ENCODE measurements at regions not wholly inside any gene's neighbourhood (a gene's known extent, or its start where the extent isn't known, plus 50 kb on each side); places are given as distances from the start of the nearest gene placed in this dataset.

- no peak for DNase-seq (ENCODE audit: extremely low spot score)
- ChIA-PET POLR2A (no interaction called here), CTCF (no interaction called here)
- TF ChIP-seq CTBP1 (IDR thresholded peaks at IDR 0.05; ENCODE audit: borderline replicate concordance): no peak
- TF ChIP-seq ARNT (IDR thresholded peaks at IDR 0.05): no peak
- TF ChIP-seq NFRKB (IDR thresholded peaks at IDR 0.05): no peak
- TF ChIP-seq SUZ12 (IDR thresholded peaks at IDR 0.05): no peak
- TF ChIP-seq FOXM1 (IDR thresholded peaks at IDR 0.05; ENCODE audit: borderline replicate concordance): no peak
Observed at GRCh38 chr6:51429017-51429712, 610.5 kb downstream of the TFAP2B start.

- no peak for DNase-seq (ENCODE audit: extremely low spot score)
- ChIA-PET CTCF (no interaction called here), POLR2A (no interaction called here)
- TF ChIP-seq SP1 (IDR thresholded peaks at IDR 0.05) (no peak), HDGF (IDR thresholded peaks at IDR 0.05; ENCODE audit: borderline replicate concordance) (no peak), FOXM1 (IDR thresholded peaks at IDR 0.05; ENCODE audit: borderline replicate concordance) (no peak), LEF1 (IDR thresholded peaks at IDR 0.05; ENCODE audit: borderline replicate concordance) (no peak)
Observed at GRCh38 chr6:51430589-51430988, 611.9 kb downstream of the TFAP2B start.

- no peak for DNase-seq (ENCODE audit: extremely low spot score)
- ChIA-PET POLR2A (no interaction called here), CTCF (no interaction called here)
- TF ChIP-seq L3MBTL2 (conservative IDR thresholded peaks at IDR 0.05) (no peak), CTBP1 (IDR thresholded peaks at IDR 0.05; ENCODE audit: borderline replicate concordance) (no peak), ARNT (IDR thresholded peaks at IDR 0.05) (no peak), FOXM1 (IDR thresholded peaks at IDR 0.05; ENCODE audit: borderline replicate concordance) (no peak), ELF4 (IDR thresholded peaks at IDR 0.05) (no peak), BHLHE40 (IDR thresholded peaks at IDR 0.05; ENCODE audit: borderline replicate concordance) (no peak), FOXK2 (IDR thresholded peaks at IDR 0.05) (no peak), PKNOX1 (IDR thresholded peaks at IDR 0.05) (no peak), SP1 (IDR thresholded peaks at IDR 0.05) (no peak), NFRKB (IDR thresholded peaks at IDR 0.05) (no peak), HDGF (IDR thresholded peaks at IDR 0.05; ENCODE audit: borderline replicate concordance) (no peak), ZNF384 (IDR thresholded peaks at IDR 0.05) (no peak), FOXA1 (IDR thresholded peaks at IDR 0.05) (no peak)
Observed at GRCh38 chr6:51432481-51432880, 613.8 kb downstream of the TFAP2B start.

GRCh38 chr6:51450248-51450957 is 631.7 kb downstream of the TFAP2B start:
- DNase-seq (ENCODE audit: extremely low spot score): no peak
- POLR2A ChIA-PET: no interaction called here

GRCh38 chr6:51450958-51451357 is 632.3 kb downstream of the TFAP2B start:
- ChIA-PET CTCF (no interaction called here), POLR2A (no interaction called here)
- DNase-seq (ENCODE audit: extremely low spot score): no peak
- TF ChIP-seq SUZ12 (IDR thresholded peaks at IDR 0.05): no peak
- no peak for TF ChIP-seq LEF1 (IDR thresholded peaks at IDR 0.05; ENCODE audit: borderline replicate concordance)
- no peak for TF ChIP-seq ARNT (IDR thresholded peaks at IDR 0.05)
- no peak for TF ChIP-seq CTBP1 (IDR thresholded peaks at IDR 0.05; ENCODE audit: borderline replicate concordance)
- no peak for TF ChIP-seq ZNF384 (IDR thresholded peaks at IDR 0.05)
- no peak for TF ChIP-seq NFRKB (IDR thresholded peaks at IDR 0.05)
- no peak for TF ChIP-seq PKNOX1 (IDR thresholded peaks at IDR 0.05)
- no peak for TF ChIP-seq TARDBP (IDR thresholded peaks at IDR 0.05)
- TF ChIP-seq FOXA1 (IDR thresholded peaks at IDR 0.05): no peak
- TF ChIP-seq HDGF (IDR thresholded peaks at IDR 0.05; ENCODE audit: borderline replicate concordance): no peak
- no peak for TF ChIP-seq L3MBTL2 (conservative IDR thresholded peaks at IDR 0.05)
- no peak for TF ChIP-seq SP1 (IDR thresholded peaks at IDR 0.05)
- TF ChIP-seq FOXM1 (IDR thresholded peaks at IDR 0.05; ENCODE audit: borderline replicate concordance): no peak
- TF ChIP-seq BHLHE40 (IDR thresholded peaks at IDR 0.05; ENCODE audit: borderline replicate concordance): no peak
- no peak for TF ChIP-seq ELF4 (IDR thresholded peaks at IDR 0.05)
- no peak for TF ChIP-seq FOXK2 (IDR thresholded peaks at IDR 0.05)

More at GRCh38 chr6:51450248-51450957, 631.7 kb downstream of the TFAP2B start:
- CTCF ChIA-PET: no interaction called here
- TF ChIP-seq ZNF384 (IDR thresholded peaks at IDR 0.05): no peak
- no peak for TF ChIP-seq BHLHE40 (IDR thresholded peaks at IDR 0.05; ENCODE audit: borderline replicate concordance)
- TF ChIP-seq HDGF (IDR thresholded peaks at IDR 0.05; ENCODE audit: borderline replicate concordance): no peak
- no peak for TF ChIP-seq ELF4 (IDR thresholded peaks at IDR 0.05)
- no peak for TF ChIP-seq SP1 (IDR thresholded peaks at IDR 0.05)
- no peak for TF ChIP-seq PKNOX1 (IDR thresholded peaks at IDR 0.05)
- TF ChIP-seq TARDBP (IDR thresholded peaks at IDR 0.05): no peak
- TF ChIP-seq SUZ12 (IDR thresholded peaks at IDR 0.05): no peak
- TF ChIP-seq FOXK2 (IDR thresholded peaks at IDR 0.05): no peak
- no peak for TF ChIP-seq FOXM1 (IDR thresholded peaks at IDR 0.05; ENCODE audit: borderline replicate concordance)
- TF ChIP-seq L3MBTL2 (conservative IDR thresholded peaks at IDR 0.05): no peak
- no peak for TF ChIP-seq CTBP1 (IDR thresholded peaks at IDR 0.05; ENCODE audit: borderline replicate concordance)
- no peak for TF ChIP-seq NFRKB (IDR thresholded peaks at IDR 0.05)
- TF ChIP-seq FOXA1 (IDR thresholded peaks at IDR 0.05): no peak
- TF ChIP-seq LEF1 (IDR thresholded peaks at IDR 0.05; ENCODE audit: borderline replicate concordance): no peak
- TF ChIP-seq ARNT (IDR thresholded peaks at IDR 0.05): no peak

GRCh38 chr6:51456282-51456681 is 631.1 kb downstream of the PKHD1 start:
- CTCF ChIA-PET: interaction anchor here (0.6 kb wide), 1 partner anchor 1617 kb away, joined by 3 read pairs; no protein-coding TSS in a partner anchor
- TF ChIP-seq FOXA1 (IDR thresholded peaks at IDR 0.05) (no peak), SP1 (IDR thresholded peaks at IDR 0.05) (no peak), NFRKB (IDR thresholded peaks at IDR 0.05) (no peak)
- POLR2A ChIA-PET: no interaction called here
- no peak for DNase-seq (ENCODE audit: extremely low spot score)
